Loucy (cell line): ENCODE measurements at regions not wholly inside any gene's neighbourhood (a gene's known extent, or its start where the extent isn't known, plus 50 kb on each side); places are given as distances from the start of the nearest gene placed in this dataset.

Experiments used
- EZH2phosphoT487 ChIP-seq: fragments of 200-600 bp; IDR thresholded peaks from 2 replicates; pipeline ENCODE4 v1.6.1; 2018; ENCODE audit warnings: antibody characterized with exemption, mild to moderate bottlenecking, moderate library complexity, borderline replicate concordance
- TF ChIP-seq, protein P1 (sequence below): fragments of 200-600 bp; sonication (generic); conservative IDR thresholded peaks from 2 replicates; pipeline ENCODE4 v1.5.1; 2014; ENCODE audit warnings: mild to moderate bottlenecking, antibody characterized with exemption, low read length

DNA sequence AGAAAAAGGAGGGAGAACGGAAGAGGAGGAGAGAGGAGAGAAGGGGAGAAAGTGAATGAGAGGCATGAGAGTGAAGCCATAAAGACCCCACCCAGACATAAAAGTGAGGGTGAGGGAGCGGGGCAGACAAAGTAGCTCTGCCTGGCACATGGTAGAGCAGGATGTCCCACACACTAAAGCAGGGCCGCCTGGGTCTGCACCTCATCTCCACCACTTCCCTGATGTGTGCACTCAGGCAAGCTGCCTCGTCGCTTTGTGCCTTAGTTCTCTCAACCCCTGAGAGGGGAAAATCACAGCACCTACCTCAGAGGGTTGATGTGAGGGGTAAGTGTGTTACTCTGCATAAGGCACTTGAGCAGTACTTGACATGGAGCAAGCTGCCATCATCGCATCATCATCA lies 488.1 kb downstream of the COG6 start:
- TF ChIP-seq, protein P1, sequence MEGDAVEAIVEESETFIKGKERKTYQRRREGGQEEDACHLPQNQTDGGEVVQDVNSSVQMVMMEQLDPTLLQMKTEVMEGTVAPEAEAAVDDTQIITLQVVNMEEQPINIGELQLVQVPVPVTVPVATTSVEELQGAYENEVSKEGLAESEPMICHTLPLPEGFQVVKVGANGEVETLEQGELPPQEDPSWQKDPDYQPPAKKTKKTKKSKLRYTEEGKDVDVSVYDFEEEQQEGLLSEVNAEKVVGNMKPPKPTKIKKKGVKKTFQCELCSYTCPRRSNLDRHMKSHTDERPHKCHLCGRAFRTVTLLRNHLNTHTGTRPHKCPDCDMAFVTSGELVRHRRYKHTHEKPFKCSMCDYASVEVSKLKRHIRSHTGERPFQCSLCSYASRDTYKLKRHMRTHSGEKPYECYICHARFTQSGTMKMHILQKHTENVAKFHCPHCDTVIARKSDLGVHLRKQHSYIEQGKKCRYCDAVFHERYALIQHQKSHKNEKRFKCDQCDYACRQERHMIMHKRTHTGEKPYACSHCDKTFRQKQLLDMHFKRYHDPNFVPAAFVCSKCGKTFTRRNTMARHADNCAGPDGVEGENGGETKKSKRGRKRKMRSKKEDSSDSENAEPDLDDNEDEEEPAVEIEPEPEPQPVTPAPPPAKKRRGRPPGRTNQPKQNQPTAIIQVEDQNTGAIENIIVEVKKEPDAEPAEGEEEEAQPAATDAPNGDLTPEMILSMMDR = no peak
- TF ChIP-seq EZH2phosphoT487 = no peak
